ENCODE measurements at regions not wholly inside any gene's neighbourhood (a gene's known extent, or its start where the extent isn't known, plus 50 kb on each side); places are given as distances from the start of the nearest gene placed in this dataset.

- TF ChIP-seq POLR2AphosphoS5 (IDR thresholded peaks at IDR 0.05; ENCODE audit: borderline replicate concordance, low read depth, low read length) (no peak), EZH2 (IDR thresholded peaks at IDR 0.05) (no peak), FOXP2 (optimal IDR thresholded peaks at IDR 0.05; ENCODE audit: control extremely low read depth, extremely low read length, insufficient read depth) (no peak)
Observed at GRCh38 chr2:177119099-177119498, 93.5 kb upstream of the HNRNPA3 start.
